ENCODE measurements at regions not wholly inside any gene's neighbourhood (a gene's known extent, or its start where the extent isn't known, plus 50 kb on each side); places are given as distances from the start of the nearest gene placed in this dataset.

GRCh38 chr14:66101662-66102061 is 384.5 kb upstream of the CCDC196 start:
- FAIRE-seq (no peak), DNase-seq (ENCODE audit: insufficient read length, low spot score) (no peak)
- TF ChIP-seq SPI1 (IDR thresholded peaks at IDR 0.05; ENCODE audit: low read depth, low read length) = no peak
- no peak for TF ChIP-seq PAX5 (IDR thresholded peaks at IDR 0.05; ENCODE audit: insufficient read depth, low read length, severe bottlenecking)
- TF ChIP-seq POLR2A (IDR thresholded peaks at IDR 0.05; ENCODE audit: low read depth, low read length) = no peak
- TF ChIP-seq POU2F2 (IDR thresholded peaks at IDR 0.05; ENCODE audit: low read depth, low read length) = no peak
- no peak for TF ChIP-seq TAF1 (IDR thresholded peaks at IDR 0.05; ENCODE audit: low read depth, low read length)
- no peak for TF ChIP-seq POLR2AphosphoS5 (IDR thresholded peaks at IDR 0.05; ENCODE audit: low read depth, low read length)

DNA sequence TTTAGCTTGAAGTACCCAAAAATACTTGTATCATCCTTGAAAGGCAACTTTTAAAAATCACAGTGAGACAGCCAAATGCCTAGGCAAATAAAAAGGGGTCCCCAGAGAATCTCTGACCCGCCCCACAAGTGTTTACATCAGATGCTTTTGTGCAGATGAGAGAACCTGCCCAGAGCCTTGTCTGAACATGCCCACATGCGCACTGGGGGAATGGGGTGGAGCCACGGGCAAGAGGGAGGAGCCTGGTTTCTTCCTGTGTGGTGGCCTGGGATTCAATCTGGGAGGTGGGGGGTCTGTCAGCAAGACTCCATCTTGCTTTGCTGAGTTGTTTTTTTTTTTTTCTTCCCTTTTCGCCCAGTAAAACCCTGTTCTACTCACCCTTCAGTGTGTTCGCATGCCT is 381.7 kb upstream of the CCDC196 start:
- TF ChIP-seq POLR2AphosphoS5 (IDR thresholded peaks at IDR 0.05; ENCODE audit: low read depth, low read length) (no peak), SPI1 (IDR thresholded peaks at IDR 0.05; ENCODE audit: low read depth, low read length) (no peak), PAX5 (IDR thresholded peaks at IDR 0.05; ENCODE audit: insufficient read depth, low read length, severe bottlenecking) (no peak), POLR2A (IDR thresholded peaks at IDR 0.05; ENCODE audit: low read depth, low read length) (no peak), POU2F2 (IDR thresholded peaks at IDR 0.05; ENCODE audit: low read depth, low read length) (no peak), TAF1 (IDR thresholded peaks at IDR 0.05; ENCODE audit: low read depth, low read length) (no peak)
- no peak for DNase-seq (ENCODE audit: insufficient read length, low spot score)
- no peak for FAIRE-seq

DNA sequence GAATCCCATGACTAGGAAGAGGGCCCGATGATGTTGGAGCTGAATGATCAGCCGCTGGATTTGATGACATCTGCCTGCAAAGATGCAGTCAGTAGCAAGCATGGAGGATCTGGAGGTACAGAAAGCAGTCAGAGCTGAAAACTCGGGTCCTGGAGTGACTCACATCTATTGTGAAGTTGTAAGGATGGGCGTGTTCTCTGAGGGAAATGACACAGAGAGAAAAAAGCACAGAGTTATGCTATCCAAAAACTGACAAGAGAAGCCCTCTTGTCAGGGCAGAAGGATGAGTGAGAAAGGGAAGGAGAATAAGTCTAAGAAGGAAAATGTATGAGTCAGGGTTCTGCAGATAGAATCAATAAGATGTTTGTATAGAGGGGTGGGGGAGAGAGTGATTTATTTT is 380.4 kb upstream of the CCDC196 start:
- DNase-seq (ENCODE audit: insufficient read length, low spot score) = no peak
- FAIRE-seq = no peak
- TF ChIP-seq POLR2AphosphoS5 (IDR thresholded peaks at IDR 0.05; ENCODE audit: low read depth, low read length) (no peak), SPI1 (IDR thresholded peaks at IDR 0.05; ENCODE audit: low read depth, low read length) (no peak), POU2F2 (IDR thresholded peaks at IDR 0.05; ENCODE audit: low read depth, low read length) (no peak), TAF1 (IDR thresholded peaks at IDR 0.05; ENCODE audit: low read depth, low read length) (no peak), PAX5 (IDR thresholded peaks at IDR 0.05; ENCODE audit: insufficient read depth, low read length, severe bottlenecking) (no peak), POLR2A (IDR thresholded peaks at IDR 0.05; ENCODE audit: low read depth, low read length) (no peak)

DNA sequence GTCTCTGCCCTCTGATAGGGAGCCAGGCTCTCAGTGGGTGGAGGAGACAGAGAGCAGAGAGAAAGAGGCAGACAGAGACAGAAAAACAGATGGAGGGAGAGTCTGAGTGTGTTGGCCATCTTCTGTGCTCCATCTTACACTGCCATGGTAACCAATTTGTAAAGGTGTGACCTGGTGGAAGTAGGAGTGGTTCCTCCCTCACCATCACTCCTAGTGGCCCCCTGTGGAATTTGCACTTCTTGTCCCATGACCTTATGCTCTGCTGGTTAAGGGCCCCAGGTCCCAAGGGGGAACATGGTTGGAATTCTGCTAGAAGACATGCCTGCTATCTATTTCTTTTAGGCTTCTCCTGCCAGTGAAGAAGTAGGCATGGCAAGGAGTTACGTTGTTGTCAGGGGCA is 376.7 kb upstream of the CCDC196 start:
- FAIRE-seq (no peak), DNase-seq (ENCODE audit: insufficient read length, low spot score) (no peak)
- TF ChIP-seq POLR2AphosphoS5 (IDR thresholded peaks at IDR 0.05; ENCODE audit: low read depth, low read length) = no peak
- TF ChIP-seq POU2F2 (IDR thresholded peaks at IDR 0.05; ENCODE audit: low read depth, low read length) = no peak
- TF ChIP-seq SPI1 (IDR thresholded peaks at IDR 0.05; ENCODE audit: low read depth, low read length) = no peak
- TF ChIP-seq POLR2A (IDR thresholded peaks at IDR 0.05; ENCODE audit: low read depth, low read length) = no peak

DNA sequence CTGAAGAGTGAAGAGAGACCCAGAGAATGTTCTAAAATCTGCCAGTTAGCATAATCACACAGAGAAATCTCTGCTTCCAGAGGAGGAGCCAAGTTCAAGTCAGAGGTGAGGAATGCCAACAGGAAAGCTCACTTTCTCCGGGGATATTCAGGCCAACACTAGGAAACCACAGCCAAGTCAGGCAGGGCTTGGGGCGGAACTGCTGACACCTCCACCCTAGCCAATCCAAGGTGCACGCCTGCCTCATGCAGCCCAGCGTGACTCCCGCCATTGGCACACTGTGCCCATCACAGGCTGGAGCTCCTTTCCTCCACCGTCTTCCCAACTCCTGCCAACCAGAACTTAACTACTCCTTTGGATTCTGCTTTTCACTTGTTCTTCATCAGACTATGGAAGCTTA is 374.3 kb upstream of the CCDC196 start:
- TF ChIP-seq PAX5 (IDR thresholded peaks at IDR 0.05; ENCODE audit: insufficient read depth, low read length, severe bottlenecking) (no peak), POLR2AphosphoS5 (IDR thresholded peaks at IDR 0.05; ENCODE audit: low read depth, low read length) (no peak), POLR2A (IDR thresholded peaks at IDR 0.05; ENCODE audit: low read depth, low read length) (no peak), TAF1 (IDR thresholded peaks at IDR 0.05; ENCODE audit: low read depth, low read length) (no peak), SPI1 (IDR thresholded peaks at IDR 0.05; ENCODE audit: low read depth, low read length) (no peak), POU2F2 (IDR thresholded peaks at IDR 0.05; ENCODE audit: low read depth, low read length) (no peak)
- FAIRE-seq = no peak
- DNase-seq (ENCODE audit: insufficient read length, low spot score) = no peak

- TF ChIP-seq POLR2AphosphoS5 (IDR thresholded peaks at IDR 0.05; ENCODE audit: low read depth, low read length) (no peak), TAF1 (IDR thresholded peaks at IDR 0.05; ENCODE audit: low read depth, low read length) (no peak), SPI1 (IDR thresholded peaks at IDR 0.05; ENCODE audit: low read depth, low read length) (no peak), POU2F2 (IDR thresholded peaks at IDR 0.05; ENCODE audit: low read depth, low read length) (no peak)
- DNase-seq (ENCODE audit: insufficient read length, low spot score) = no peak
Measured at GRCh38 chr14:66114071-66114470, 372.1 kb upstream of the CCDC196 start.

GRCh38 chr14:66115740-66116502 is 370.2 kb upstream of the CCDC196 start:
- TF ChIP-seq POLR2A (IDR thresholded peaks at IDR 0.05; ENCODE audit: low read depth, low read length) = no peak
- no peak for TF ChIP-seq TAF1 (IDR thresholded peaks at IDR 0.05; ENCODE audit: low read depth, low read length)
- TF ChIP-seq POLR2AphosphoS5 (IDR thresholded peaks at IDR 0.05; ENCODE audit: low read depth, low read length) = no peak
- no peak for TF ChIP-seq SPI1 (IDR thresholded peaks at IDR 0.05; ENCODE audit: low read depth, low read length)
- TF ChIP-seq POU2F2 (IDR thresholded peaks at IDR 0.05; ENCODE audit: low read depth, low read length) = no peak
- TF ChIP-seq PAX5 (IDR thresholded peaks at IDR 0.05; ENCODE audit: insufficient read depth, low read length, severe bottlenecking) = no peak
- no peak for FAIRE-seq
- DNase-seq (ENCODE audit: insufficient read length, low spot score) = no peak

More at GRCh38 chr14:66114071-66114470, 372.1 kb upstream of the CCDC196 start:
- FAIRE-seq = no peak

DNA sequence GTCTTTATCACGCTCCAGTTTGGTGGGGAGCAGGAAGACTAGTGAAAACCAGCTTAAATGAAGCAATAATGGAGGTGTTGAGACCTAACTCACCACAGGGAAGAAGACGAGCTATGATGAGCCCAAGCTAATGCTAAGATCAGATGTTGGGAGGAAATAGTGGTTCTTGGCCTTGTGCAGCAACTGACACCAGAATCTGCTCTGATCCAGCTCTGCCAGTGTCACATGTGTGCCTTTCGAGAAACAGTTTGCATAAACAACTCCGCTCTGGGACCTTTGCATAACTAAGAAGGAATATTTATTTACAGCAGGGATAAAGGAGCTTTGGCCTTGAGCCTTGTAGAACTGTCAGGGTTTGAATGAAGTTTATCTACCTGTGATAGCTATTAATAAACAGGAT is 369.4 kb upstream of the CCDC196 start:
- FAIRE-seq = no peak
- TF ChIP-seq POLR2A (IDR thresholded peaks at IDR 0.05; ENCODE audit: low read depth, low read length) = no peak
- TF ChIP-seq SPI1 (IDR thresholded peaks at IDR 0.05; ENCODE audit: low read depth, low read length) = no peak
- no peak for TF ChIP-seq TAF1 (IDR thresholded peaks at IDR 0.05; ENCODE audit: low read depth, low read length)
- no peak for TF ChIP-seq POLR2AphosphoS5 (IDR thresholded peaks at IDR 0.05; ENCODE audit: low read depth, low read length)
- no peak for TF ChIP-seq PAX5 (IDR thresholded peaks at IDR 0.05; ENCODE audit: insufficient read depth, low read length, severe bottlenecking)
- TF ChIP-seq POU2F2 (IDR thresholded peaks at IDR 0.05; ENCODE audit: low read depth, low read length) = no peak

DNA sequence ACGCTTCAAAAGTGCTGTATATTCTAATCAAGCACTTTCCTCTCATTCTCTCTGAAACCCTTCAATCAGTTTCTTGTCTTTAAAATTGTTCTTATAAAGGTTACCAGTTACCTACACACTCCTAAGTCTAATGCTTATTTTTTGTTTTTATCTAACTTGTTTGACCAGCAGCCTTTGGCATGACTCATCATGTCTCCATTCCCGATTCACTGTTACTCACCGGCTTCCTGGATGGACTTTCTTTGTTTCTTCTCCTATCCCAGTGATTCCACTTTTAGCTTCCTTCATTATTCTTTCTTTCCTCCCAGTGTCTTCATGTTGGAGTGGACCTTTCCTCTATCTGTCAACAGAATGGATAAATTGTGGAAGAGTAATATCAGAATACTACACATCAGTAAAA is 368.6 kb upstream of the CCDC196 start:
- TF ChIP-seq POU2F2 (IDR thresholded peaks at IDR 0.05; ENCODE audit: low read depth, low read length) (no peak), SPI1 (IDR thresholded peaks at IDR 0.05; ENCODE audit: low read depth, low read length) (no peak), TAF1 (IDR thresholded peaks at IDR 0.05; ENCODE audit: low read depth, low read length) (no peak), POLR2A (IDR thresholded peaks at IDR 0.05; ENCODE audit: low read depth, low read length) (no peak), PAX5 (IDR thresholded peaks at IDR 0.05; ENCODE audit: insufficient read depth, low read length, severe bottlenecking) (no peak)

More for the DNA sequence above, 369.4 kb upstream of the CCDC196 start:
- no peak for DNase-seq (ENCODE audit: insufficient read length, low spot score)

More for the DNA sequence above, 368.6 kb upstream of the CCDC196 start:
- FAIRE-seq (no peak), DNase-seq (ENCODE audit: insufficient read length, low spot score) (no peak)

All from GM12891 (cell line).